IPS-20b (cell line): ENCODE measurements at regions not wholly inside any gene's neighbourhood (a gene's known extent, or its start where the extent isn't known, plus 50 kb on each side); places are given as distances from the start of the nearest gene placed in this dataset.

Source experiments
- H3K27ac ChIP-seq: one replicate; pipeline ENCODE4 v1.5.1; 2013; ENCODE audit warnings: low read length
- H3K27me3 ChIP-seq: 2 replicates; pipeline ENCODE4 v1.6.1; 2013; ENCODE audit warnings: mild to moderate bottlenecking, low read length, inconsistent platforms; ENCODE audit not compliant: insufficient read depth
- H3K36me3 ChIP-seq: 2 replicates; pipeline ENCODE4 v1.6.1; 2013; ENCODE audit warnings: low read depth, mild to moderate bottlenecking, inconsistent platforms, low read length, moderate library complexity; ENCODE audit not compliant: insufficient read depth
- H3K4me1 ChIP-seq: 2 replicates; pipeline ENCODE4 v1.6.1; 2013; ENCODE audit warnings: mild to moderate bottlenecking, control low read depth, inconsistent platforms, low read length, moderate library complexity; ENCODE audit not compliant: insufficient read depth
- H3K4me3 ChIP-seq: 2 replicates; pipeline ENCODE4 v1.5.1; 2013; ENCODE audit warnings: mild to moderate bottlenecking, low read length, inconsistent platforms
- H3K9ac ChIP-seq: 2 replicates; pipeline ENCODE4 v1.6.1; 2013; ENCODE audit warnings: low read depth, mild to moderate bottlenecking, inconsistent platforms, low read length, moderate library complexity
- H3K9me3 ChIP-seq: 2 replicates; pipeline ENCODE4 v1.6.1; 2013; ENCODE audit warnings: mild to moderate bottlenecking, low read depth, low read length, inconsistent platforms; ENCODE audit not compliant: insufficient read depth

DNA sequence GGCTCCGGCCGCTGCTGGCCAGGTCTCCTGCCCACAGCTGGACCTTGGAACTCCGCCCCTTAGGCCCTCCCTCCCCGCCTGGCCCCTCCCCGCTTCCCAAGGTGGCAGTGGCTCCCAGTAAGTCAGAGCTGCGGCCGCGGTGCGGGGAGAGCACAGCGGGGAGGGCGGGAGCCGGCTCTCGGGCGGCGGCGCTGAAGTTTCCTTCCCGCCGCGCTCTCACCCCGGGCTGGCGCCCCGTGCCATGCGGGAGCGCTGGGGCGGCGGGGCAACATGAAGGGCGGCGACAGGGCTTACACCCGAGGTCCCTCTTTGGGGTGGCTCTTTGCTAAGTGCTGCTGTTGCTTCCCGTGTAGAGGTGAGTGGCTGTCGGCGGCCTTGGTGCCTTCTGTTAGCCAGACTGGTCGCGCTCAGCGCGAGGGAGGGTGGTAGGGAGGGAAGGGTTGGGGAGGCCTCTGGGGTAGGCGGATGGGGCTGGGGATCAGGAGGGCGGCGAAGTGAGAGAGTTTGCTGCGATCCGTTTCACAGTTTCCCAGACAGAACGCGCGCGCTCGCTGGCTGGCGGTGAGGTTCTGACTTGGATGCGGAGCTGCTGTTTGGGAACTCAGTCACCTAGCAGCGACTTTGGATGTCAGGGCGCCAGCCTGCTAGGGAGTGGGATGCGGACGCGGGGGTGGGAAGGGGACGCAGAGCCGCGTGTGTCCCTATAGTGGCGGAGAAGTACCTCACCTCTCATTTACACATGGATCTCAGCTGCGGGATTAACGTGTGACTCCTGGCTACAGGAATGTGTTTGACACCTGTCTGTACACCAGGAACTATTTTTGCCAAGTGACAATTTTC lies 145.5 kb upstream of the UMPS start:
- Histone ChIP-seq H3K9ac (peak overlapping the region; percentile 8; the same call in 1 of the 2 replicates), H3K27me3 (peaks cover 54% of the 10 kb centered on the region)

DNA sequence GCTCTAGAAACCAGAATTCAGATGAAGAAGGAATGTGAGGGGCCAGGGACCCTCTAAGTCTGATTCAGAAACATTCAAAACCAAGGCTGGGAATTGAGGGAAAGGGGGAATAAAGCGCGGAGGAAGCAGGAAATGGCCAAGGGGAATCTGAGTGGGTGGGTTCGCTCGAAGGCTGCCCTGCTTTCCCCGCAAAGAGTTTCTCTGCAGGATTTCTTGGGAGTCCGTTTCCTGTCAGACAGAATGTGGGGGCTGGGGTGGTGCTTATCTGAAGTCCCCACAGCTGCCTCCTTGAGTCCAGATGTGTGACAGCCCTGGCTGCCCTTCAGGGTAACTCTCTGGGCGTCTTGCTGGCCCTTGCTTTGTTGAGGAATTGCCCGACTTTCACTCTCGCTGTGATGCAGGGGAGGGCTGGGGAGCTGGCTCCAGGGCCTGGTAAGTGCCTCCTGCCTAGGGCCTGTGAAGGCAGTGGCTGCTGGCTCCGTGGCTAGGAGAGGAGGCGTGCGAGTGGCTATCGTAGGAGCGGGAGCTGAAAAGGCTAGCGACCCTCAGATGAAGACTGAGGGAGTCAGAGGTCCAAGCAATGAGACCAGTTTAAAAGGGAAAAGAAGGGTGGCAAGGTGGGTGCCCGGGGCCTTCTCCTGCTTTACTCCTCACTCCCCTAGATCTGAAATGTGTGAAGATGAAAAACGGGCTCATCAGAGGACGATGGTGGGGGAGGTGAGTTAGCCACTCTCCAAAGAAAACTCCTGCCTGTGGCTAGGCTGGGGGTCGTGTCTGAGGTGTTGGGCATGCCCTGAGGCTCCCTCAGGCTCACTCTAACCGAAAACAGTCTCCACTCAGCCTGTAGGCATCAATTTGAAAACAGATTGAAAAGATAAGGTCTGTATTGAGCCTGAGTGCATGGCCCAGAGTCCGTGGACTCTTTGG lies 143.9 kb upstream of the UMPS start:
- no peaks in the 10 kb centered on the region for H3K9me3 ChIP-seq
- H3K36me3 ChIP-seq: no peaks in the 10 kb centered on the region
- H3K27me3 ChIP-seq: peaks cover 54% of the 10 kb centered on the region
- H3K27ac ChIP-seq: no peak overlapping the region
- peak overlapping the region; percentile 53; the same call in 1 of the 2 replicates for H3K4me3 ChIP-seq
- H3K9ac ChIP-seq: no peak overlapping the region
- peaks cover 5% of the 10 kb centered on the region; the same call in 1 of the 2 replicates for H3K4me1 ChIP-seq

More for the DNA sequence above, 145.5 kb upstream of the UMPS start:
- no peaks in the 10 kb centered on the region for H3K36me3 ChIP-seq
- H3K27ac ChIP-seq: no peak overlapping the region
- H3K9me3 ChIP-seq: no peaks in the 10 kb centered on the region
- peak overlapping the region; percentile 78 for H3K4me3 ChIP-seq
- peaks cover 5% of the 10 kb centered on the region; the same call in 1 of the 2 replicates for H3K4me1 ChIP-seq

DNA sequence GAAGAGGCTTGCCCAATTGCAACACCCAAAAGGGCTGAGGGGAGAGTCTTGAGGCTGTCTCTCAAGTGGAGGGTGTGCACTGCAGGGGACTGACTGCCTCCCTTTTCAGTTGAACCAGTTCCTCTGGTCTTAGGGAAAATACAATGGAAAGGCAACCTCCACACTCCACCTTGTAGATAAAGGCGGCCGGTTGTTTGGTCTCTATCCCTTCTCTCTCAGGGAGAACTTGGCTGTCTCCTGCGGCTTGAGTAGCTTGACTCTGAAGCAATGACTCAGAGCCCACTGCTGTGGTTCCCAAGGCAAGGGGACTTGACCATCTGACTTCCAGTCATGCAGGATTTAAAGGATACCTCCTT lies 143.2 kb upstream of the UMPS start:
- H3K9ac ChIP-seq: no peak overlapping the region
- no peaks in the 10 kb centered on the region for H3K9me3 ChIP-seq
- peaks cover 54% of the 10 kb centered on the region for H3K27me3 ChIP-seq
- peaks cover 5% of the 10 kb centered on the region; the same call in 1 of the 2 replicates for H3K4me1 ChIP-seq
- peak overlapping the region; percentile 53; the same call in 1 of the 2 replicates for H3K4me3 ChIP-seq
- no peak overlapping the region for H3K27ac ChIP-seq
- H3K36me3 ChIP-seq: no peaks in the 10 kb centered on the region

DNA sequence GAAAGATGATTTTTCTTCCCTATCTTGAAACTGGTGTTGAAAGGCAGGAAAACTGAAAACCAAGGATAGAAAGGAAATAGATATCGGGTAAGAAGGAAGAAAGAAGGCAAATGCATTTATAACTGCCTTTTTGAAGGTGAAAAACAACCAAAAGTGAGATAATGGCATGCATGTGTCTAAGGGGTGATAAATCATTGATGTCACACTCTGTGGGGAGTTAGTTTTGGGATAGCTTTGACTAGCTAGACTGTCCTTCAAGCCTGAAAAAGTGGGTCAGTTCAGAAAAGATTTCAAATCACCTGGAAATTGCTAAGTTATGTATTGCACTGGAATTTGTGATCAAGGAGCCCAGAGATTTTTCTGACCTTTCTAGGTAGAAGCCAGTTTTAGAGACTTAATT lies 142.2 kb upstream of the UMPS start:
- Histone ChIP-seq H3K27me3 (peaks cover 51% of the 10 kb centered on the region), H3K4me3 (no peak overlapping the region), H3K4me1 (peaks cover 6% of the 10 kb centered on the region), H3K36me3 (no peaks in the 10 kb centered on the region), H3K9ac (no peak overlapping the region), H3K9me3 (no peaks in the 10 kb centered on the region), H3K27ac (no peak overlapping the region)

DNA sequence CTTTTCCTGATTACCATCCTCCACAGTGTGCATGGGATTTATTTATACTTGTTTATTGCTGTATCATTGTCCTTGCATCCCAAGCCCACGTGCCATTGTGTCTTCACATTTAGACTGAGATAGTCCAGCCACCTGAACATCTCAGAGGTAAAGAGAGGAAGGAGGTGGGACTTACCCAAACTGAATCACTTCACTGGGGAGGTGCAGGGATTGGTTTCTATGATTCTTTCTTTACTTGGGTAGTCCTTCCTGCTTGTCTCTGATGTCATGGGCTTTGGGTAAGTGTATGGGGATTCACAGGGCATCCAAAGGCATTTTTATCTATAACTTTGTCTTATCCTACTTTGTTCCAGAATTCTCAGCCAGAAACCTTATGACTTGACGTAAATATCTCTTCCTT lies 141.5 kb upstream of the UMPS start:
- Histone ChIP-seq H3K9me3 (no peaks in the 10 kb centered on the region), H3K27ac (no peak overlapping the region), H3K27me3 (peaks cover 44% of the 10 kb centered on the region), H3K36me3 (no peaks in the 10 kb centered on the region), H3K9ac (no peak overlapping the region), H3K4me3 (no peak overlapping the region), H3K4me1 (peaks cover 8% of the 10 kb centered on the region)

DNA sequence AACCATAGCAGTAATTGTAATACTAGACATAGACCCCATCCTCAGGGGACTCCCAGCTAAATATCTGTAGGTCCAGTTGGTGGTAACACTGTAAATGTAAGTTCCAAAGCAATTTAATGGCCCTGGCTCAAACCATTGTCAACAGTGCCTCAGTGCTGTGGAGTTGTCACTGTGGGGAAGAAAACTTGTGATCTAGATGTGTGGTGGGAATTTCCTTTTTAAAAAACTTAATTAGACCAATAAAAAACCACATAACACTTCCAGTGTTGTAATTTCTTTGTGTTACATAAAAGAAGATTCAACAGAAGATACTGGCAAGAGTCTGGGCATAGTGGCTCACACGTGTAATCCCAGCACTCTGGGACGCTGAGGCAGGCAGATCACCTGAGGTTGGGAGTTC lies 138.6 kb upstream of the UMPS start:
- H3K27ac ChIP-seq: no peak overlapping the region
- H3K9ac ChIP-seq: no peak overlapping the region
- H3K4me1 ChIP-seq: peaks cover 3% of the 10 kb centered on the region
- no peaks in the 10 kb centered on the region for H3K36me3 ChIP-seq
- H3K9me3 ChIP-seq: no peaks in the 10 kb centered on the region
- peaks cover 15% of the 10 kb centered on the region for H3K27me3 ChIP-seq
- H3K4me3 ChIP-seq: no peak overlapping the region

DNA sequence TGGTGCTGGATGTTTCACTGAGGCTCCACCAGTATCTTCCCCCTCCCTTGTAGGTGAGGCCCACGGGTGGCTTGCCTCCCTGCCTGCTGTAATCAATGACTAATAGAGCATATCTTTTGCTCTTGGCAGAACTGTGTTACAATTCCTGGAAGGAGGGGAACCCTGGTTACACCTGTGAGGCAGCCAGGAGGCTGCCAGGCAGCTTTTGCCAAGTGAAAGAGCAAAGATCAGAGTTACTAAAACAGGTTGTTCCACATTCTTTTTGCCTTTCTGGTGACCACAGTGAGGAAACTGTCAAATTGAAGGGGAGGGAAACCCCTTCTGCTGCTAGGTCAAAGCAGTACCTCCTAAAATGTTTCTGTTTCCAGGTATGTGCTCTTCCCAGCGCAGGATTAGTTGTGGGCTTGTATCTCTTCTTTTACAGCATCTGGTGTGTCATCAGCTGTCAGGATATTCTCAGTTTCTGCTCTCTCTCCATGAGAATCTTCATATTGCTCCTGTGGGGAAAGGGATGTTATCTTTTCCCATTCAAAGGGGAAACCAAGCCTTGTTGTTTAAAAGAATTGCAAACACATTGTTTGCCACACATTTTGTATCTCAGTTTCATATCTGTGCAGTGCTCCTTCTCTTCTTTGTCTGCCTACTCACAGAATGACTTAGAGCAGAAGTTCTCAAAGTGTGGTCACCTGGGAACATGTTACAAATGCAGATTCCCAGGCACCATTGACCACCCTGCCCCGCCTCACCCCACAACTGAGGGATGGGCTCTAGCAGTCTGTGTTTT lies 137.4 kb upstream of the UMPS start:
- Histone ChIP-seq H3K36me3 (no peaks in the 10 kb centered on the region), H3K4me3 (no peak overlapping the region), H3K9ac (no peak overlapping the region), H3K27me3 (peaks cover 4% of the 10 kb centered on the region; the same call in 1 of the 2 replicates), H3K27ac (no peak overlapping the region), H3K4me1 (peaks cover 3% of the 10 kb centered on the region; the same call in 1 of the 2 replicates), H3K9me3 (no peaks in the 10 kb centered on the region)

DNA sequence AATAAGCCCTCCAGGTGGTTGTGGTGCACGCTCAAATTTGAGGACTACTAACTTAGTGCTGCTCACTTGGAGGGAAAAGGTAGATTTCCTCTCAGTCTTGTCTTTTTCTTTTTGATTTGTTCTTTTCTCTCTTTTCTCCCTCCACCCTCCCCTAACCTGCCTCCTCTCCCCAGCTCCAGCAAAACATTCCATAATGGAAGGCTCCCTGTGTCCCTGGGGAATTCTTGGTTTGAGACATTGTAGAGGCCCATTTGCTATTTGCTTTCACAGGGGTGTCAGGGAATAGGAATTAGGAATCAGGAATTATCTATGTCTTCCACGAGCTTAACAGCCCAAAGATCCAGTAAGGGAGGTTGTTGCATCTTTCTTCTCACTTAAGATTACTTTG lies 136.8 kb upstream of the UMPS start:
- H3K4me1 ChIP-seq: peaks cover 3% of the 10 kb centered on the region; the same call in 1 of the 2 replicates
- H3K27ac ChIP-seq: no peak overlapping the region
- no peaks in the 10 kb centered on the region; the same call in 1 of the 2 replicates for H3K27me3 ChIP-seq
- no peak overlapping the region for H3K9ac ChIP-seq
- H3K9me3 ChIP-seq: no peaks in the 10 kb centered on the region
- no peaks in the 10 kb centered on the region for H3K36me3 ChIP-seq
- no peak overlapping the region for H3K4me3 ChIP-seq

DNA sequence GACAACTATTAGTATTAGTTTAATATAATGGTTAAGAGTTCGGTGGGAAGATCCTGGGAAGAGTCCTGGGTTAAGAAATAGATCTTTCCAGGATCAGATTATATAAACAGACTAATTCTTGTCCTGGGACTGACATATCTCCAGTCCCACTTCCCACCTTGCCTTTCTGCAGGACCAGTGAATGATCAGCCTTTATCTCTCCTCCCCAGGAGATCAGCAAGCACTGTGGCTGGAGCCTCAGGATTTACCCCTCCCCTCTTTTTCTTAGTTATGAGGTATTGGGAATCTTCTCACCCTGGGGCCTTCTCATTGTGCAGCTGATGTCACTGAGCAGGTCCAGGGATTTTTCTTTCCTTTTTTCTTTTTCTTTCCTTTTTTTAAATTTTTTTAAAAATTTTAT lies 135.7 kb upstream of the UMPS start:
- Histone ChIP-seq H3K9me3 (no peaks in the 10 kb centered on the region), H3K27ac (no peak overlapping the region), H3K27me3 (no peaks in the 10 kb centered on the region), H3K9ac (no peak overlapping the region), H3K4me3 (no peak overlapping the region), H3K4me1 (peaks cover 3% of the 10 kb centered on the region; the same call in 1 of the 2 replicates), H3K36me3 (no peaks in the 10 kb centered on the region)

DNA sequence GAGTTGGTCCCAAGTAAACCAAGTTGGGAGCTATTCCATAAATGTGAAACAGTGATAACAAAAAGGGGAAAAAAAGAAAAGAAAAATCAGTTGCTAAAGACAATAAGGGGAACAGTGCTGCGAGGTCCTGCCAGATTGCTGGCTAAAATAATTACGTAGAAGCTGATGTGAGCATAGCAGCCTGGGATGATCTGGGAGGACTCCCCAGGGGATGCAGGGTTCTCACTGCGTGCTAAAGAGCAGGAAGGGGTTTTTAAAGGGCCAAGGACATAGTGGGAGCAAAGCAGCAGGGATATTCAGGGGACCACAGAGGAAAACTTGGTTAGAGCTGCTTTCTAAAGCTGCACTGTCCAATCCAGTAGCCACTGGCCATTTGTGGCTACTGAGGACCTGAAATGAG lies 133.0 kb upstream of the UMPS start:
- H3K36me3 ChIP-seq: no peaks in the 10 kb centered on the region
- no peak overlapping the region for H3K9ac ChIP-seq
- no peaks in the 10 kb centered on the region for H3K27me3 ChIP-seq
- H3K4me1 ChIP-seq: peaks cover 3% of the 10 kb centered on the region; the same call in 1 of the 2 replicates
- H3K4me3 ChIP-seq: no peak overlapping the region
- H3K9me3 ChIP-seq: no peaks in the 10 kb centered on the region
- H3K27ac ChIP-seq: no peak overlapping the region

GRCh38 chr3:124597979-124598378 lies 132.3 kb upstream of the UMPS start:
- peaks cover 2% of the 10 kb centered on the region; the same call in 1 of the 2 replicates for H3K4me1 ChIP-seq
- H3K36me3 ChIP-seq: no peaks in the 10 kb centered on the region
- H3K9ac ChIP-seq: no peak overlapping the region
- H3K27ac ChIP-seq: no peak overlapping the region
- no peaks in the 10 kb centered on the region for H3K27me3 ChIP-seq
- no peaks in the 10 kb centered on the region for H3K9me3 ChIP-seq
- no peak overlapping the region for H3K4me3 ChIP-seq
